ENCODE measurements at regions not wholly inside any gene's neighbourhood (a gene's known extent, or its start where the extent isn't known, plus 50 kb on each side); places are given as distances from the start of the nearest gene placed in this dataset.

GRCh38 chrX:13888284-13888683 lies 71.4 kb upstream of the GPM6B start:
- TF ChIP-seq RAD21 (conservative IDR thresholded peaks at IDR 0.05), result no peak
- TF ChIP-seq, protein P1, sequence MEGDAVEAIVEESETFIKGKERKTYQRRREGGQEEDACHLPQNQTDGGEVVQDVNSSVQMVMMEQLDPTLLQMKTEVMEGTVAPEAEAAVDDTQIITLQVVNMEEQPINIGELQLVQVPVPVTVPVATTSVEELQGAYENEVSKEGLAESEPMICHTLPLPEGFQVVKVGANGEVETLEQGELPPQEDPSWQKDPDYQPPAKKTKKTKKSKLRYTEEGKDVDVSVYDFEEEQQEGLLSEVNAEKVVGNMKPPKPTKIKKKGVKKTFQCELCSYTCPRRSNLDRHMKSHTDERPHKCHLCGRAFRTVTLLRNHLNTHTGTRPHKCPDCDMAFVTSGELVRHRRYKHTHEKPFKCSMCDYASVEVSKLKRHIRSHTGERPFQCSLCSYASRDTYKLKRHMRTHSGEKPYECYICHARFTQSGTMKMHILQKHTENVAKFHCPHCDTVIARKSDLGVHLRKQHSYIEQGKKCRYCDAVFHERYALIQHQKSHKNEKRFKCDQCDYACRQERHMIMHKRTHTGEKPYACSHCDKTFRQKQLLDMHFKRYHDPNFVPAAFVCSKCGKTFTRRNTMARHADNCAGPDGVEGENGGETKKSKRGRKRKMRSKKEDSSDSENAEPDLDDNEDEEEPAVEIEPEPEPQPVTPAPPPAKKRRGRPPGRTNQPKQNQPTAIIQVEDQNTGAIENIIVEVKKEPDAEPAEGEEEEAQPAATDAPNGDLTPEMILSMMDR (IDR thresholded peaks at IDR 0.05; ENCODE audit: poor library complexity, severe bottlenecking), result no peak

All from neural cell (in vitro differentiated cells).